SK-N-DZ (cell line): ENCODE measurements at regions not wholly inside any gene's neighbourhood (a gene's known extent, or its start where the extent isn't known, plus 50 kb on each side); places are given as distances from the start of the nearest gene placed in this dataset.
"Not testable (repeated sequence)": the region's sequence is repeated elsewhere in the genome, so short reads cannot be mapped to it uniquely, and the experiment has no call there.

Experiments used
- DNase-seq: peaks from one replicate; pipeline ENCODE4 v3.0.0-alpha.2; 2015; ENCODE audit warnings: low spot score

DNA sequence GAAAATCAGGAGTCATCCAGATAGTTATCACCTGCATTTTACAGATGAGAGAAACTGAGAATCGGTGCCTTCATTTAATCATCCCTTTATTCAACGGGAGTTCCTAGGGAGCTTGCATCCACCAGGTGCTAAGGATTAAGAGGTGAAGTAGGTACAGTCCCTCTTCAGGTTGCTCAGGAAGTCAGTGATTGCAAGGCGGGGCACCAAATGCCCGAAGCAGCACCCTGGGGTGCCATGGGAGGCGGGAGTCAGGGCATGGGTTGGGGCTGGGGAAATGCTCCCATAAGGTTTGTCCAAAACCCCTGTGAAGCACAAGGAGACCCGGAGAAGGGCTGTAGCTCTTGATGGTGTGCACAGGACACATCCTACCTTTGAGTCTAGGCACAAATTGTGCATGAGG lies 98.8 kb upstream of the KLF4 start:
- no peak for DNase-seq

DNA sequence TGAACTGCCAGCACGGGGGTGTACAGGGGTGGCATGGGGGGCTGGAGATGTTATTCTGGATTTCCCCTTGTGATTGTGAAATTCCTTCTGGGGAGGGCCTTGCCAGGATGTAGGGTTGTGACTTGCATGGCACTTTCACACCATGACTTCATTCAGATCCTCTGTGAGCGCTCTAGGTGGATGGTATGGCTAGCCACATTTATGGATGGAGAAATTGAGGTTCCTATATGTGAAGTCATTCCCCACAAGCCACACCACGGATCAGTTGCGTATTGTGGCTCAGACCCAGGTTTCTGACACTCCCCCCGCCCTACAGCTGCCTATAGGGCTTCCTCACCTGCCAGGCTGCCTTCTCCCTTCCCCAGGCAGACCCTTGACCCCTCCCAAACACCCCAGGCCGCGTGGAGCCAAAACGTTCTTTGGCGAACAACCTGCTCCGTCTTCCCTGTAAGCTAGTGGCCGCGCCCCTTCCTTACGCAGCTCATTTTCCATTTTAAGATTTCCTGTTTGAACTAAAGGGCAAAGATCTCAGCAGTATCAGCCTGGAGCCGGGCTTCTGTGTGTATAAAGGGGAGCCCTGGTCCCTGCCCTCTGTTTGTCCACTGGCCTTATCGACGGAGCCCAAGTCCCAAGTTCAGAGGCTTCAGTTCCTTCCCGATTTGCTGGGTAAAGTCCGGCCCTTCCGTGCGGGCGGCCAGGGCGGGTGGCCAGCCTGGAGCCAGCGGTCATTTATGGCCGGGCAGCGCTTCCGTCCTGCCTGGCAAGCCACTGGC lies 97.8 kb upstream of the KLF4 start:
- DNase-seq, result no peak

- DNase-seq, result no peak
These were observed 96.9 kb upstream of the KLF4 start for GRCh38 chr9:107586493-107586892.

GRCh38 chr9:107585465-107585864 lies 95.9 kb upstream of the KLF4 start:
- no peak for DNase-seq

GRCh38 chr9:107584944-107585343 lies 95.4 kb upstream of the KLF4 start:
- DNase-seq, result no peak

DNA sequence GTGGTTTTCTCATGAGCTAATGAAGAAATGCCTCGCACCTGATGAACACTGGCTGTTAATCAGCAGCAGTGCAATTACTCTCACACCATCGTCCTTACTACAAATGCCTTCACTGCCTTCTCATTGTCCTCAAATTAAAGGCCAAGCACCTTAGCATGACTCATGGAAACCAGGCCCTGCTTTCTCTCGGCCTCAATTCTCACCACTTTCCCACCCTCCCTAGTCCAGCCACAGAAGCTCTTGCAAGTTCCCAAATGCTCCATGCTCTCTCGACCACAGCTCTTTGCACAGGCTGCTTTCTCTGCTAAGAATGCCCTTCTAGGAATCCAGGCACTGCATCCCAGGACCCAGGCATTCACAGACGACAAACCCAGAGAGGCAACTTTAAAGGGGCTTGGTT lies 94.6 kb upstream of the KLF4 start:
- no peak for DNase-seq

GRCh38 chr9:107577140-107577776 lies 87.7 kb upstream of the KLF4 start:
- DNase-seq, result no peak

DNA sequence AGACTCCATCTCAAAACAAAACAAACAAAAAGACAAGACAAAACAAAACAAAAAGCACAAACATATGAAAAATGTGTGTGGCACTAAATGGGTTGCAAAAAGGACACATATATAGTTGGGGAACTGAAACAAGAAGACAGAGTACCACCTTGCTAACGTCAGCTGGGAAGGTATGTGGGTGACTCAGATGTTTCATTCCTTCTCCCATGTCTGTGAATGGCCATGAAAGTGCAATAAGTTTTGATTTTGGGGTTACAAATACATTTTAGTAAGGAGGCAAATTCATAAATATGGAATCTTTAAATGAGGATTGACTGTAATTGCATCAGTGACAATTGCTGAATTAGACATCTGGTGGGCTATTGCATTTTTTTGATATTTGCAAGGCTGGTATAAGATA lies 81.6 kb upstream of the KLF4 start:
- no peak for DNase-seq

- DNase-seq, result no peak
These were observed 79.6 kb upstream of the KLF4 start for GRCh38 chr9:107569174-107569573.

GRCh38 chr9:107568406-107568805 lies 78.8 kb upstream of the KLF4 start:
- DNase-seq, result not testable (repeated sequence)

GRCh38 chr9:107567462-107567861 lies 77.9 kb upstream of the KLF4 start:
- no peak for DNase-seq

DNA sequence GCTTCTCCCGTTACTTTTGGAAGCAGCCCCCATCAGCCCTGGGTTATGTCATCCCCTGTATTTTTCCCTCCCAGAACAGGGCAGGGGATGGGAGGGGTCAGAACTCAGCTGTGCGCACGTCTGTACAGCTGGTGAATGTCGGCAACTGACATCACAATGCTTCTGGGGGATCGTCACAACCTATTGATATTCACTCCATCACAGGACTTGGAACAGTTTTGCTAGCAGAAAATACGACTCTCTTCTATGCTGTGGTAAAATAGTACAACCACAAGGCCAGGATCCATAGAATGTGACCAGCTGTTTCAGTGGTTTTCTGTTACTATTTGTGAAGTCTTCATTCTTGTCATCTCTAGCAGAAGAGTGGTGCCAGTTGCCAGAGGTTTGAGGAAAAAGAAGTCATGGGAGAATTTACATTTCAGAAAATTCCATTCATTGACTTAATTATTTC lies 77.1 kb upstream of the KLF4 start:
- no peak for DNase-seq

DNA sequence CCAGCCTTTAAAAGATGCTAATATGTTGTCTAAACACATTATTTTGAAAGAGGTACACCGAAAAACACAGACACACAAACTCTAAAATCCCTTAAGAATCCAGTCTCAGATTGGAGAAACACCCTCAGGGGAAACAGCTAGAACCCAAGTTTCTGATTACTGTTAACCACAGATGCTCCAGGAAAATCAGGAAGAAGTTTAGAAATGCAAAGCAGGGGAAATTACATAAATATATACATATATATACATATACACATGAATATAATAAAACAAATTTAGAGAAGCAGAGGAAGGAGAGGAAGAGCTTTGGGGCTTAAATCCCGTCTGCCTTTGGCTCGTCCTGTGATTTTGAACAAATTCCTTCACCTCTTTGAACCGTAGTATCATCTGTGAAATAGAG lies 73.2 kb upstream of the KLF4 start:
- DNase-seq, result no peak

DNA sequence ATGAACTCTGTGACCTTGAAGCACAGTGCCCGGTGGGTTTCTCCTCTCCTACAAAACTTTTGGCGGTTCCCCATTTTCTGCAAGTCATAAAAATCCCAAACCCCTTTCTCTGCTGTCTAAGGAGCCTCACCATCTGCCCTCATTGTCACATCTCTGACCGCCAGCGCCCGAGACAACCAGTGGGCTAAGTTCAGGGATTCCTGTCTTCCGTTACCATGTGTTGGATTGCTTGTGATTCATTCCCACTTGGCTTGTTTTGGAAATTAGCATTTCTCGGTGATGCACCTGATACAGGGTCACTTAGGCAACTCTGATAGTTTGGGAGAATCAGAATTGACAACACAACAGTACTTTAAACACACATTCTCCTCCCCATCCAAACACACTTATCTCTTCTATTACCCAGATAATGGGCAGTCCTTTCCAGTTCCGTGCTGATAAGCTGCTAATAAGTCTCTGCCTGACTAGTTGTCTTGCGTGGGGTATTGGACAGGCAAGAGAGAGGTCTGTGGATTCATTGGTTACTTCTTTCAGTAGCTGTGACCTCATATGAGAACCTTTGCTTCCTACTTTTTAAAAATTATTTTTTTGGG lies 70.0 kb upstream of the KLF4 start:
- DNase-seq, result no peak

DNA sequence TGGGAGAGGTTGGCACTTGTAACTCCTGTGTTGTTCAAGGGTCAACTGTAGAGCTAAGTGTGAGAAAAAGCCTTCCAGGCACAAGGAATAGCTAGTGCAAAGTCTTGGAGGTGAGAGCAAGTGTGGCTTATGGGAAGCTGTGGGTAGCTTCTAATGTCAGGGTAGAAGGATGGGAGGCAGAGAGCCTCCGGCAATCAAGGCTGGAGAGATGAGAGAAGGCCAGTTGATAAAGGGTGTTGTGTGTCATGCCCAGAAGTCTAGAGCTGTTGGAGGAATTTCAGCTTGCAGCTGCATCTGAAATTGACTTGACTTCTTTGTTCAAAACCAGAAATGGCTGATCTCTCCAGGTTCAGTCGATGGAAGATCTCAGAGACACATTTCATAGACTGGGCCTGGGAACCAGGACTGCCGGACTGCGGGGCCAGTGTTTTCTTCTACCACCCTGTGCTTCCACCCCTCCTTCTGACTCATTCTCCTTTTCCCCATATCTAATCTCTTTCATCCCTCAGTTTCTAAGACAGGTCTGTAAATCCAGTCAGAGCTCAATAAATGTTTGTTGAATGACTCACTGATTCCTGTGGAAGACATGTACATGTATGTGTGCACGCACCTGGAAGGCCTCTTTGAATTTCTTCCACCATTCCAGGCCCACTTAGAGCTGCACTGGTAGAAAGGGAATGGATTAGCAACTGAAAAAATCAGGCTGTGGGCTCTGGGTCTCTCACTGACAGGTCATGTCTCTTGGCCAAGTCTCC lies 67.8 kb upstream of the KLF4 start:
- no peak for DNase-seq

DNA sequence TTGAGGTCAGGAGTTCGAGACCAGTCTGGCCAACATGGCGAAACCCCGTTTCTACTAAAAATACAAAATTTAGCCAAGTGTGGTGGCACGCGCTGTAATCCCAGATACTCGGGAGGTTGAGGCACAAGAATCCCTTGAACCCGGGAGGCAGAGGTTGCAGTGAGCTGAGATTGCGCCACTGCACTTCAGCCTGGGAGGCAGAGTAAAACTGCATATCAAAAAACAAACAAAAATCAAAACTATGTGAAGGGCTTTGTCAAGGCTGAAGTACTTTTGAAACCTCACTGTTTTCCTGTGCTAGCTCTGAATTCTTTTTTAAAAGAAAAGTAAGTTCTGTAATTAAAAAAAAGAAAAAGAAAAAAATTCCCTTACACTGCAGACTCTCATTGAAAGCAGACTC lies 65.1 kb upstream of the KLF4 start:
- DNase-seq, result no peak

GRCh38 chr9:107548298-107549142 lies 59.0 kb upstream of the KLF4 start:
- DNase-seq, result no peak

GRCh38 chr9:107547772-107548297 lies 58.3 kb upstream of the KLF4 start:
- DNase-seq, result no peak

- no peak for DNase-seq
These were observed 57.7 kb upstream of the KLF4 start for GRCh38 chr9:107547303-107547702.

DNA sequence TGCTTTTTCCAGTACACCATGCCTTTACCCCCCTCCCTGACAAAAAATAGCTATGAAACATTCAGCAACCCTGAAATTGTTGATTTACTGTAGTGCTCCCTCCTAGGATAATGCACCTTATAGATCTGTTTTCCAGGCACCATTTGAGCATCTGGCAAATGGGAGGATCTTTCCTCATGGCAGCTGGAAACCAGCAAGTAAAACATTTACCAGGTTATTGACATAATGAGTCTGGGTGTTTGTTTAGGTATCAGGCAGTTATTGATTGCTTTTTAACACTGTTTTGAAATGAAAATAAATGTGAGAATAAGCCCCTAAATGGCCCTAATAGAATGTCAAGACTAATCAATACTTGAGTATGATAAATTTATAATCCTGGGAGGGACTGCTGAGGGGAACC lies 57.3 kb upstream of the KLF4 start:
- no peak for DNase-seq

GRCh38 chr9:107545036-107545435 lies 55.5 kb upstream of the KLF4 start:
- no peak for DNase-seq
